ENCODE measurements at regions not wholly inside any gene's neighbourhood (a gene's known extent, or its start where the extent isn't known, plus 50 kb on each side); places are given as distances from the start of the nearest gene placed in this dataset.

GRCh38 chr13:47511647-47512046 lies 489.4 kb downstream of the SUCLA2 start:
- DNase-seq (ENCODE audit: low spot score): no peak

DNA sequence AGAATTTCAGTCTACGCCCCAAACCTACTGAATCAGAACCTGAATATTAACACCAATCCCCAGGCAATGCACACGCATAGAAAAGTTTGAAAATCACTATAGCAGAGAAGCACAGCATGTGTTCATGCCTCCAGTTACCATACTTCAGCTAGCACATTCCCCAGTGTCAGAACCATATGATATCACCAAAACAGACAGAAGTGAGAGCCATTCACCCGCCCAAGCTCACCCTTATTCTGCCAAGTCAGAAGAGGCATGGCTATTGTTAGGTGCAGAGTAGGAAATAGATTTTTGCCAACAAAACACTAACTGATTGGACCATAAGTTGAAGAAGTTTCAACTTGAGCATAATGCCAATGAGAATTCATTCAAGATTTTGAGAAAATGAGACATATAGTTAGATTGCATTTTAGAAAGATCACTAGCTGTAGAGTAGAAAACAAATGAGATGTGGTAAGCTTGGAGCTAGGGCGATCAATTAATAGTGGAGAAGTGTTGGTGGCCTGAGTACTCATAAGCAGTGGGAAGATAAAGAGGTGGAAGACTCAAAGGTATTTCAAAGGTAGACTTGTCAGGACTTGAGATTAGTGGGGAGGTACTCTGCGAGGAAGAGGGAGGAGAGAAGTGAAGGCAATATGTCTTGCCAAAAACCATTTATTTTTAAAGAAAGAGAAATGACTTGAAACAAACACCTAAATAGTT lies 492.4 kb downstream of the SUCLA2 start:
- DNase-seq (ENCODE audit: low spot score): no peak

DNA sequence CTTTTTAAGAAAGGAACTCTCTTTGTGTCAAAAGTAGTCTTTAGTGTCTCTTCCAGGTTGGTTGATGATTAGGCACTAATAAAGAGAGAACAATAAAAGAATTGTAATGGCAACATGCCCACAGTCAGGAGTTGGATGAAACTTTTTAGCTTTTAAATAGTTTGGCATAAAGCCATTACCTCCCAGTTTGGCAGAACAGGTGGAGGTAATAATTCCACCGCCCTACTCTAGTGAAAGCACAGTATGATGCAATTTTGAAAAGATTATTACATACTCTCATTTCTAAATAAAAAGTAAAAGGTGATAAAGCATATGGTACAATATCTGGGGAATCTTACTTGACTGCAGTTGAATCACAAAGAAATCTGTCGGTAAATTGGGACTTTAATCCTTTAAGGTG lies 497.6 kb downstream of the SUCLA2 start:
- no peak for DNase-seq (ENCODE audit: low spot score)

GRCh38 chr13:47502166-47502565 lies 498.9 kb downstream of the SUCLA2 start:
- DNase-seq (ENCODE audit: low spot score): no peak

- peak; percentile 36 for DNase-seq (ENCODE audit: low spot score)
Observed at GRCh38 chr13:47499358-47500150, 501.5 kb downstream of the SUCLA2 start.

GRCh38 chr13:47484548-47484947 lies 516.5 kb downstream of the SUCLA2 start:
- peak; percentile 26 for DNase-seq (ENCODE audit: low spot score)

GRCh38 chr13:47481536-47481935 lies 519.5 kb downstream of the SUCLA2 start:
- DNase-seq (ENCODE audit: low spot score): no peak

DNA sequence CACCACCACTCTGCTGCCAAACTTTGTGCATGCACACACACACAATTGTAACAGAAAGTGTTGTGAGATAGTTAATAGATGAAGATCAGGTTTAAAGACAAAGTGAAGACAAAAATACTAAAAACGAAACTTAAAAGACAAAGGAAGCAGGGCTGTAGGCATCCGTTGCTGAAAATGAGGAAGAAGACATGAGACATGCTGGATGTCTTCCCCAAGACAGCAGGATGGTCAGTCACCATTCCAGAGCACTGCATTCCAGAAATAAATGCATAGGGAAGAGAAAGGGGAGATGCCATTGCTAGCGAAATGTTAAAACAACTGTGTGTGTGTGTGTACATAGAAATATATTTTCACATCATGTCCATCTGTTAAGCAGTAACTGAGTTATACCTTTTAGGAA lies 520.1 kb downstream of the SUCLA2 start:
- no peak for DNase-seq (ENCODE audit: low spot score)

DNA sequence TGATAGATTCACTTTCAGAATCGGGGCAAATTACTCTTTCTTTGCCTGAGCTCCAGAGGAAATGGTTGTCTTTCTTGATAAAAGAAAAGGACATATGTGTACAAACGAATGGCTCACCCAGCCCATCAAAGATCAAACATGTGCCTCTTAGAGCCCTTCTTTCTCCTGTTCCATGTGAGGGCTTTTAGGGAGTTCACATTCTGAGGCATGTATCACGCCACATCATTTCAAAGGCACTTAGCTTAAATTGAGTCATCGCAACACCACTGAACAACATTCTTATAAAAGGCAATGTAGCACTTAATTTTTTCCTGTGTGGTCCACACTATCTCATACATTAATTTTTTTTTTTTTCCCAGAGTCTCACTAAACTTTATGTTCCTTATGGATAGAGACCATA lies 521.0 kb downstream of the SUCLA2 start:
- peak; percentile 48 for DNase-seq (ENCODE audit: low spot score)

- DNase-seq (ENCODE audit: low spot score): no peak
Observed at GRCh38 chr13:47478985-47479384, 522.1 kb downstream of the SUCLA2 start.

- DNase-seq (ENCODE audit: low spot score): no peak
Observed at GRCh38 chr13:47475441-47475948, 525.6 kb downstream of the SUCLA2 start.

GRCh38 chr13:47474839-47475238 lies 526.2 kb downstream of the SUCLA2 start:
- DNase-seq (ENCODE audit: low spot score): no peak

GRCh38 chr13:47474326-47474725 lies 526.7 kb downstream of the SUCLA2 start:
- no peak for DNase-seq (ENCODE audit: low spot score)

DNA sequence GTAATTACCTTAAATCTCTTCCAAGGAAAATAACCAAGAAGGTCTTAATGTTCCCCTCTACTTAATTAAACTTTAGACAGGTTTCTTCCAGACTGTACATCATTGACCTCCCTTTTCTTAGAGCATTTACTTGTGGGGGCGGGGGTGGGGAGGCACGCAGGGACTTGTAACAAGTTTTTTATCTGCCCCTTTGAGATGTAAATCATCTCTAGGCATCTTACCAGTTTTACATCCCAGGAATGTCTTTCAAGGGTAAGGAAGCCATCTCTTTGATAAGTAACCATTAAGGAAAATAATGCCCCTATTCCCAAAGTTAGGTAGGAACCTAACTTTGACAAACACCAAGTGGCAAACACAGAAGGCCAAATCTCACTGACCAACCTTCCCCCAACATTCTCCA lies 528.6 kb downstream of the SUCLA2 start:
- DNase-seq (ENCODE audit: low spot score): no peak

GRCh38 chr13:47463726-47464125 lies 537.3 kb downstream of the SUCLA2 start:
- no peak for DNase-seq (ENCODE audit: low spot score)

DNA sequence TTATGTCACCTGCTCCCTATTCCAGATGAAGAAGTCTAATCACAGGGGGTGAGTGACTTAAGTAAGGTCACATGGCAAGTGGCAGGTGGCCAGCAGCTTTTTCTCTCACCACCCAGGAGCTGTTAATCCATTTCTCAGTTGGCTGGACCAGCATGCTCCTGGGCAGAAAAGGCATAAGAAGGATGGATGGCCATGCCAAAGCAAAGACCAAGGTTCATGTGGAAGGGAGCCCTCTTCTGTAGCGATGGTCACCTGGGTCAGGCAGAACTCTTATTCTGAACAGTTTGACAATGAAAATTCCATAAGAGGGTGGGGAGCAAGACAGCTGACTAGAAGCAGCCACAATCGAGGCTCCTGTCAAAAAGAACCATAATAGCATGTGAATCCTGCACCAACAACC lies 538.1 kb downstream of the SUCLA2 start:
- DNase-seq (ENCODE audit: low spot score): no peak

DNA sequence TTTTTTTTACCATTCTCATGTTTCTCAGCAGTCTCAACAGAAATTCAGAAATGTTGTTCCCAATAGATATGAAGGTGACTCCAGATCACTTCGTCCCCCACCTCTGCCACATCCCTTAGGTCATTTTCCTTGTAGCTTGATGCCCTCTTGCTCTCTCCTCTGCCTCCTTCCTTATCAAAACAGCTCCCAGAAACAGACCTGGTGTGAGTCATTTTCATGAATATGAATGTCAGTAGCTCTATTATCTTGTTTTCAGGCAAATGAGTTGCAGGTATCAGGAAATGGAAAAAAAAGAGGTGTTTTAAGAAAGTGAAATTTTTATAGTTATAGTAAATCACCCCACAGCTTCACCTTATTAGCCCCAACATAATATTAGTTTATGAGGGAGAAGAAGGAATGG lies 539.3 kb downstream of the SUCLA2 start:
- no peak for DNase-seq (ENCODE audit: low spot score)

- DNase-seq (ENCODE audit: low spot score): no peak
Observed at GRCh38 chr13:47459512-47459911, 541.6 kb downstream of the SUCLA2 start.

GRCh38 chr13:47457626-47458025 lies 543.4 kb downstream of the SUCLA2 start:
- DNase-seq (ENCODE audit: low spot score): no peak

DNA sequence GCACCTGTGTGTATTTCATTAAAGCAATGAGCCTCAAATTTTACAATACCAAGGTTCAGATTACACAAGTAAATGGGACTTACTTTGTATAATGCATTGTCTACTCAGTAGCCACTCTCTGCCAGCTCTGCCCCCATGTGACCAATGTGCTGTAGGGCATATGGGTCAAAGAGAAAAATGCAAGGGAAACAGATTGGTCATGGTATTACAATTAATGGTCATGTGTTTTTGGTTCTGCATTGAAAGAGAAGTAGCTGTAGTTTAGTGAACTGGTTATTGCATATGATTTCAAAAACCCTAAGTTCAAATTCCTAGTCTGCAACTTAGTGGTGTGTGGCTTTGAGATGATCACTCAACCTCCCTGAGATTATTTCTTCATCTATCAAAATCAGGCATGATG lies 545.4 kb downstream of the SUCLA2 start:
- no peak for DNase-seq (ENCODE audit: low spot score)

- no peak for DNase-seq (ENCODE audit: low spot score)
Observed at GRCh38 chr13:47454986-47455385, 546.1 kb downstream of the SUCLA2 start.

- peak; percentile 20 for DNase-seq (ENCODE audit: low spot score)
Observed at GRCh38 chr13:47437406-47437805, 540.6 kb upstream of the HTR2A start.

DNA sequence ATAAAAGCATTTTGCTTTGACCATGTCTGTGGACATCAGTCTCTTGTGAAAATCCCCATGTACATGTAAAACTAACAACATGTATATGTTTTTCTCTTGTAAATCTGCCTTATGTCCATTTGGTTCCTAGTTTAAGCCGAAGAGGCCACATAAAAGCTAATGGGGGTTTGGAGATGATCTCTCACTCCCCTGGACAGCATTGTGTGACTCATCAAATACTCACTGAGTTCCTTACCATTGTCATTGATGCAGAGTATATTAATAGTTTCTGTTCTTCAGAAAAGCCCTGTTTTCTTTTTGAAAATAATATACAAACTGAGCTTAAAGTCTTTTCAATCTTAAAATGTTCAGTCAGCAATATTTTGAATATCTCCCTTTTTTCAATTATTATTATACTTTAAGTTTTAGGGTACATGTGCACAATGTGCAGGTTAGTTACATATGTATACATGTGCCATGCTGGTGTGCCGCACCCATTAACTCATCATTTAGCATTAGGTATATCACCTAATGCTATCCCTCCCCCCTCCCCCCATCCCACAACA lies 536.7 kb upstream of the HTR2A start:
- no peak for DNase-seq (ENCODE audit: low spot score)
